ENCODE measurements at regions not wholly inside any gene's neighbourhood (a gene's known extent, or its start where the extent isn't known, plus 50 kb on each side); places are given as distances from the start of the nearest gene placed in this dataset.

GRCh38 chr6:21352131-21352530 lies 241.4 kb upstream of the SOX4 start:
- in situ Hi-C loops (cut with MboI) = no loop called here
- H3K79me2 ChIP-seq (ENCODE audit: insufficient read depth) = no peaks in the 10 kb centered on the region
- H3K9me3 ChIP-seq (ENCODE audit: low read depth) = no peaks in the 10 kb centered on the region
- H2AFZ ChIP-seq = no peak overlapping the region
- no peaks in the 10 kb centered on the region for H3K36me3 ChIP-seq (ENCODE audit: low read depth)
- 0 out of 2 replicates have a peak, but pooled peaks cover 5% of the 10 kb centered on the region for H3F3A ChIP-seq (ENCODE audit: insufficient read depth)
- H3K27me3 ChIP-seq (replicated peaks; ENCODE audit: insufficient read depth) = no peaks in the 10 kb centered on the region
- no peaks in the 10 kb centered on the region for H3K9me2 ChIP-seq (ENCODE audit: insufficient read depth)
- no peak for DNase-seq
- no peak overlapping the region for H3K9ac ChIP-seq
- no peak overlapping the region for H3K27ac ChIP-seq
- TF ChIP-seq EZH2phosphoT487 (IDR thresholded peaks at IDR 0.05; ENCODE audit: insufficient read depth, low read depth) = no peak
- TF ChIP-seq EZH2 (IDR thresholded peaks at IDR 0.05; ENCODE audit: insufficient read depth, poor library complexity, severe bottlenecking) = no peak
- H3K4me1 ChIP-seq (ENCODE audit: insufficient read depth) = 0 out of 2 replicates have a peak, but pooled peaks cover 9% of the 10 kb centered on the region
- no peak overlapping the region for H3K4me2 ChIP-seq (ENCODE audit: unreplicated experiment)
- 56 to 60% methylated on average over 2 of the region's 2 CpGs for WGBS, 2 experiments (ENCODE audit: low coverage in 1 of 2, low lambda C conversion rate in 2 of 2, missing lambda C conversion rate in 2 of 2)
- H4K20me1 ChIP-seq (ENCODE audit: insufficient read depth) = no peaks in the 10 kb centered on the region
- no peak overlapping the region for H3K4me3 ChIP-seq

DNA sequence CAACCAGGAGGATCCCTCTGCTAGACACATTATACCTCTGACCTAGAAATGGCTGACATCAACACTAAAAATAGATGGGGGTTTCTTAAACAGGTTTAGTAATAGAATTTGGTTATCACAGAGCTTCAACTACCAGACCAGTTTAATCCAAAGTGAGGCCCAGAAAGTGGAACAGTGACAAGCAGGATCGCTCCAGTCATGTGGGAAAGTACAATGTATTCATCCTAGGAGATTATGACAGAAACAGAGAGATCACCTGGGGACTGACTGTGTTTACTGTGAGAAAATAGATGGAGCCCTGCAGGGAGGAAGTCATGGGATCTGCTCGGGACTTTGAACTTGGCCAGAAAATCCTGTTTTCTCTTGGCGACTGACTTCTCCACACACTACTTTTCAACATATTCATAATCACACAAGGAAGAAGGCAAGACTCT lies 238.7 kb upstream of the SOX4 start:
- H3K9me2 ChIP-seq (ENCODE audit: insufficient read depth) = no peaks in the 10 kb centered on the region
- DNase-seq = no peak
- no peak overlapping the region for H2AFZ ChIP-seq
- TF ChIP-seq EZH2 (IDR thresholded peaks at IDR 0.05; ENCODE audit: insufficient read depth, poor library complexity, severe bottlenecking) (no peak), EZH2phosphoT487 (IDR thresholded peaks at IDR 0.05; ENCODE audit: insufficient read depth, low read depth) (no peak)
- no peak overlapping the region for H3K4me2 ChIP-seq (ENCODE audit: unreplicated experiment)
- no peaks in the 10 kb centered on the region for H3K4me1 ChIP-seq (ENCODE audit: insufficient read depth)
- H3K4me3 ChIP-seq = no peak overlapping the region
- H3K79me2 ChIP-seq (ENCODE audit: insufficient read depth) = no peaks in the 10 kb centered on the region
- H3K9ac ChIP-seq = no peak overlapping the region
- H3K9me3 ChIP-seq (ENCODE audit: low read depth) = no peaks in the 10 kb centered on the region
- 88 to 92% methylated on average over 3 of the region's 3 CpGs for WGBS, 2 experiments (ENCODE audit: low coverage in 1 of 2, low lambda C conversion rate in 2 of 2, missing lambda C conversion rate in 2 of 2)
- no peaks in the 10 kb centered on the region for H3K27me3 ChIP-seq (replicated peaks; ENCODE audit: insufficient read depth)
- no peak overlapping the region for H3K27ac ChIP-seq
- H3F3A ChIP-seq (ENCODE audit: insufficient read depth) = no peaks in the 10 kb centered on the region
- no peaks in the 10 kb centered on the region for H3K36me3 ChIP-seq (ENCODE audit: low read depth)
- no peaks in the 10 kb centered on the region for H4K20me1 ChIP-seq (ENCODE audit: insufficient read depth)
- in situ Hi-C loops (cut with MboI) = no loop called here

GRCh38 chr6:21355638-21356037 lies 237.9 kb upstream of the SOX4 start:
- TF ChIP-seq EZH2phosphoT487 (IDR thresholded peaks at IDR 0.05; ENCODE audit: insufficient read depth, low read depth) (no peak), EZH2 (IDR thresholded peaks at IDR 0.05; ENCODE audit: insufficient read depth, poor library complexity, severe bottlenecking) (no peak)
- H2AFZ ChIP-seq = no peak overlapping the region
- in situ Hi-C loops (cut with MboI) = no loop called here
- no peaks in the 10 kb centered on the region for H4K20me1 ChIP-seq (ENCODE audit: insufficient read depth)
- DNase-seq = no peak
- no peaks in the 10 kb centered on the region for H3K9me3 ChIP-seq (ENCODE audit: low read depth)
- no peak overlapping the region for H3K9ac ChIP-seq
- no peaks in the 10 kb centered on the region for H3K36me3 ChIP-seq (ENCODE audit: low read depth)
- H3K4me3 ChIP-seq = no peak overlapping the region
- no peaks in the 10 kb centered on the region for H3K4me1 ChIP-seq (ENCODE audit: insufficient read depth)
- no peaks in the 10 kb centered on the region for H3F3A ChIP-seq (ENCODE audit: insufficient read depth)
- 80% methylated on average over 4 of the region's 4 CpGs for WGBS, 2 experiments (ENCODE audit: low coverage in 1 of 2, low lambda C conversion rate in 2 of 2, missing lambda C conversion rate in 2 of 2)
- H3K9me2 ChIP-seq (ENCODE audit: insufficient read depth) = no peaks in the 10 kb centered on the region
- no peak overlapping the region for H3K27ac ChIP-seq
- no peaks in the 10 kb centered on the region for H3K79me2 ChIP-seq (ENCODE audit: insufficient read depth)
- no peak overlapping the region for H3K4me2 ChIP-seq (ENCODE audit: unreplicated experiment)
- no peaks in the 10 kb centered on the region for H3K27me3 ChIP-seq (replicated peaks; ENCODE audit: insufficient read depth)

- WGBS, 2 experiments (ENCODE audit: low coverage in 1 of 2, low lambda C conversion rate in 2 of 2, missing lambda C conversion rate in 2 of 2) = 76 to 82% methylated on average over 8 of the region's 8 CpGs
- Histone ChIP-seq H3K36me3 (ENCODE audit: low read depth) (no peaks in the 10 kb centered on the region), H2AFZ (no peak overlapping the region), H3K79me2 (ENCODE audit: insufficient read depth) (no peaks in the 10 kb centered on the region), H4K20me1 (ENCODE audit: insufficient read depth) (no peaks in the 10 kb centered on the region), H3K9ac (no peak overlapping the region), H3K4me3 (no peak overlapping the region), H3K9me2 (ENCODE audit: insufficient read depth) (no peaks in the 10 kb centered on the region), H3K9me3 (ENCODE audit: low read depth) (no peaks in the 10 kb centered on the region), H3K4me2 (ENCODE audit: unreplicated experiment) (no peak overlapping the region), H3K27ac (no peak overlapping the region), H3F3A (ENCODE audit: insufficient read depth) (no peaks in the 10 kb centered on the region), H3K4me1 (ENCODE audit: insufficient read depth) (no peaks in the 10 kb centered on the region), H3K27me3 (replicated peaks; ENCODE audit: insufficient read depth) (no peaks in the 10 kb centered on the region)
- DNase-seq = no peak
- no peak for TF ChIP-seq EZH2phosphoT487 (IDR thresholded peaks at IDR 0.05; ENCODE audit: insufficient read depth, low read depth)
- no peak for TF ChIP-seq EZH2 (IDR thresholded peaks at IDR 0.05; ENCODE audit: insufficient read depth, poor library complexity, severe bottlenecking)
- in situ Hi-C loops (cut with MboI) = no loop called here
These were observed 236.3 kb upstream of the SOX4 start for GRCh38 chr6:21357262-21357661.

DNA sequence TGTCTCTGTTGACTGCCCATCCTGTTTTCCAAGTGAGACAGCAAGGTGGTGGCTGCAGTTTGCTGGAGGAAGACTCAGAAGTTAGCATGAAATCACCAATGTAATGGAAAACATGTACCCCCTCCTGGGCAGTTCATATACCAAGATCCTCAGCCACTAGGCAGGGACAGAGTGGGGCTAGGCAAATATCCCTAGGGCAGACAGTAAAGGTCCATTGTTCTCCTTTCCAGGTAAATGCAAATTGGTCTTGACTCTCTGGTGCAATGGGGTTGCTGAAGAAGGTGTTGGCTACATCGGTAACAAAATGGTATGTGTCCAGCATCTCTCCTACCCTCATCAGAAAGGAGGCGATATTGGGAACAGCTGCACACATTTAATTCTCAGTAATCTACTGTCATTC lies 233.6 kb upstream of the SOX4 start:
- no peak overlapping the region for H2AFZ ChIP-seq
- no peak overlapping the region for H3K4me2 ChIP-seq (ENCODE audit: unreplicated experiment)
- no peaks in the 10 kb centered on the region for H3K9me3 ChIP-seq (ENCODE audit: low read depth)
- no peak overlapping the region for H3K27ac ChIP-seq
- in situ Hi-C loops (cut with MboI) = no loop called here
- H3K9ac ChIP-seq = no peak overlapping the region
- H3K79me2 ChIP-seq (ENCODE audit: insufficient read depth) = no peaks in the 10 kb centered on the region
- no peak for DNase-seq
- H4K20me1 ChIP-seq (ENCODE audit: insufficient read depth) = no peaks in the 10 kb centered on the region
- no peaks in the 10 kb centered on the region for H3F3A ChIP-seq (ENCODE audit: insufficient read depth)
- H3K36me3 ChIP-seq (ENCODE audit: low read depth) = no peaks in the 10 kb centered on the region
- H3K4me1 ChIP-seq (ENCODE audit: insufficient read depth) = no peaks in the 10 kb centered on the region
- no peaks in the 10 kb centered on the region for H3K9me2 ChIP-seq (ENCODE audit: insufficient read depth)
- no peak for TF ChIP-seq EZH2 (IDR thresholded peaks at IDR 0.05; ENCODE audit: insufficient read depth, poor library complexity, severe bottlenecking)
- TF ChIP-seq EZH2phosphoT487 (IDR thresholded peaks at IDR 0.05; ENCODE audit: insufficient read depth, low read depth) = no peak
- WGBS, 2 experiments (ENCODE audit: low coverage in 1 of 2, low lambda C conversion rate in 2 of 2, missing lambda C conversion rate in 2 of 2) = 84 to 92% methylated on average over 2 of the region's 2 CpGs
- H3K4me3 ChIP-seq = no peak overlapping the region
- H3K27me3 ChIP-seq (replicated peaks; ENCODE audit: insufficient read depth) = no peaks in the 10 kb centered on the region

All from GM23248 (cell line).